ENCODE measurements at regions not wholly inside any gene's neighbourhood (a gene's known extent, or its start where the extent isn't known, plus 50 kb on each side); places are given as distances from the start of the nearest gene placed in this dataset.

- TF ChIP-seq, protein P1, sequence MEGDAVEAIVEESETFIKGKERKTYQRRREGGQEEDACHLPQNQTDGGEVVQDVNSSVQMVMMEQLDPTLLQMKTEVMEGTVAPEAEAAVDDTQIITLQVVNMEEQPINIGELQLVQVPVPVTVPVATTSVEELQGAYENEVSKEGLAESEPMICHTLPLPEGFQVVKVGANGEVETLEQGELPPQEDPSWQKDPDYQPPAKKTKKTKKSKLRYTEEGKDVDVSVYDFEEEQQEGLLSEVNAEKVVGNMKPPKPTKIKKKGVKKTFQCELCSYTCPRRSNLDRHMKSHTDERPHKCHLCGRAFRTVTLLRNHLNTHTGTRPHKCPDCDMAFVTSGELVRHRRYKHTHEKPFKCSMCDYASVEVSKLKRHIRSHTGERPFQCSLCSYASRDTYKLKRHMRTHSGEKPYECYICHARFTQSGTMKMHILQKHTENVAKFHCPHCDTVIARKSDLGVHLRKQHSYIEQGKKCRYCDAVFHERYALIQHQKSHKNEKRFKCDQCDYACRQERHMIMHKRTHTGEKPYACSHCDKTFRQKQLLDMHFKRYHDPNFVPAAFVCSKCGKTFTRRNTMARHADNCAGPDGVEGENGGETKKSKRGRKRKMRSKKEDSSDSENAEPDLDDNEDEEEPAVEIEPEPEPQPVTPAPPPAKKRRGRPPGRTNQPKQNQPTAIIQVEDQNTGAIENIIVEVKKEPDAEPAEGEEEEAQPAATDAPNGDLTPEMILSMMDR (IDR thresholded peaks at IDR 0.05 in 8 of 11, conservative IDR thresholded peaks at IDR 0.05 in 3 of 11) = no peak
- no peak for TF ChIP-seq POLR2A (IDR thresholded peaks at IDR 0.05)
Observed at GRCh38 chr3:147851062-147851461, 441.9 kb downstream of the ZIC1 start.
